ENCODE measurements at regions not wholly inside any gene's neighbourhood (a gene's known extent, or its start where the extent isn't known, plus 50 kb on each side); places are given as distances from the start of the nearest gene placed in this dataset.

- H3K4me3 ChIP-seq (ENCODE audit: low read length) = no peak overlapping the region
- DNase-seq (ENCODE audit: low read depth) = no peak
- no peak for TF ChIP-seq CTCF (IDR thresholded peaks at IDR 0.05; ENCODE audit: insufficient read depth, low read depth, low read length, missing control alignments)
These were observed 611.9 kb downstream of the DHX35 start for GRCh38 chr20:39574061-39574460.

DNA sequence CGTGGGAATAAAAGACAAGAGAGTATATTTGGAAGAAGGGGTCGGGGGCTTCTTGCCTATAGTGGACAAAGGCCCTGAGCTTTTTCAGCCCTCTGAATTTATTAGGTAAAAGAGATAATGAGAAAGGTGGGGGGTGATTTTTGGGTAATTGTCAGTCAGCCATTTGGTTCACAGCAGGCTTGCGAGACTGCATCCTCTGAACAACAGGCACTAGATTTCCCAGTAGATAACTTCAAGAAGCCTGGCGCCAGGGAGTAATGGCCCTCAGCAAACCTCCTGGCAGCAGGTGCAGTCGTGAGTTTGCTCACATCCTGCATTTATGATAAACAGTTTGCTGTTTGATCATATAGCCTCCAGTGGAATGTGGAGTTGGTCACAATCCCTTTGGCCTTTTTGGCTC lies 609.0 kb downstream of the DHX35 start:
- no peak overlapping the region for H3K4me3 ChIP-seq (ENCODE audit: low read length)
- DNase-seq (ENCODE audit: low read depth) = no peak
- no peak for TF ChIP-seq CTCF (IDR thresholded peaks at IDR 0.05; ENCODE audit: insufficient read depth, low read depth, low read length, missing control alignments)

- no peak for DNase-seq (ENCODE audit: low read depth)
- TF ChIP-seq CTCF (IDR thresholded peaks at IDR 0.05; ENCODE audit: insufficient read depth, low read depth, low read length, missing control alignments) = no peak
- no peak overlapping the region for H3K4me3 ChIP-seq (ENCODE audit: low read length)
These were observed 606.0 kb downstream of the DHX35 start for GRCh38 chr20:39568109-39568508.

DNA sequence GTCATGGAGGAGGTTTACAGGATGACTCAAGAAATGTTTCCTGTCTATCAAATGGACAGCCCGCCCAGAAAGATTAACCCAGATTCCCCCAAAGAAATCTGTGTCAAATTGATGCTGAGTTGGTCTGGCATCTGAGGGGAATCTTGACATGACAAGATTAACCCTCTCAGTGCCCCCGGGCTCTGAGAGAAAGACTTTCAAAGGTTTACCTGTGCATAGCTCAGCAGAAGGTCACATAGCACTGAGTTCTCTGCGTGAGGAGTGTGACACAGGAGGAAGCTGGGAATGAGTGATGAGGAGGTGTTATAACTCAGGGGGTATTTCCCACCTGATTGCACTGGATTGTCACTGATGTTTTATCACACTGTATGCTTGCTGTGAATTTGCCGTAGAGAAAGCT lies 601.2 kb downstream of the DHX35 start:
- DNase-seq (ENCODE audit: low read depth) = no peak
- no peak overlapping the region for H3K4me3 ChIP-seq (ENCODE audit: low read length)
- no peak for TF ChIP-seq CTCF (IDR thresholded peaks at IDR 0.05; ENCODE audit: insufficient read depth, low read depth, low read length, missing control alignments)

DNA sequence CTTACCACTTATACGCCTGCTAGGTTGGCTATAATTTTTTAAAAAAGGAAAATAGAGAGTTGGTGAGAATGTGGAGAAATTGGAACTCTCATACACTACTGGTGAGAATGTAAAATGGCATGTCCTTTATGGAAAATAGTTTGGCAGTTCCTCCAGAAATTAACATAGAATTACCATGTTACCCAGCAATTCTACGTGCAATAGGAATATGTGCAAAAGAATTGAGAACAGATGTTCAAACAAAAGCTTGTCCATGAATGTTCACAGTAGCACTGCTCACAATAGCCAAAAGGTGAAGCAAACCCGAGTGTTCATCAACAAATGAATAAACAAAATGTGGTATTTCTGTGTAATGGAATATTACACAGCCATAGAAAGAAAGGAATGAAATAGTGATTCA lies 592.2 kb downstream of the DHX35 start:
- no peak for DNase-seq (ENCODE audit: low read depth)
- TF ChIP-seq CTCF (IDR thresholded peaks at IDR 0.05; ENCODE audit: insufficient read depth, low read depth, low read length, missing control alignments) = no peak
- H3K4me3 ChIP-seq (ENCODE audit: low read length) = no peak overlapping the region

DNA sequence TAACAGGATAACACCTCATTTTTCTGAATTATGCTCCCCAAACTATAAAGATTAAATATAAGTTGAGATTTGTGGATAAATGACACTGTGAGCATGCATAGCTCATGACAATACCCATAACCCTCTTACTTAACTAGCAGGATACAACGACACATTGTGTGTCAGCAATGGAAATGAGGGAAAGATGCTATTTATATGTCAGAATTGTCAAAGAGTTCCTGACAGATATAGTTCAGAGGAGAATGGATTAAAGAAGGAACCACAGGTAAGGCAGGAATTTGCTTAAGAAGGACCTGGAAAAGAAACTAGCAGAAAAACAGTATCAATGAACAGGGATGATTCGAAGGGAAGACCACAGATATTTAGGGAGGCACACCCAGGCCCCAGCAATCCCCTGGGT lies 591.0 kb downstream of the DHX35 start:
- DNase-seq (ENCODE audit: low read depth) = no peak
- no peak for TF ChIP-seq CTCF (IDR thresholded peaks at IDR 0.05; ENCODE audit: insufficient read depth, low read depth, low read length, missing control alignments)
- H3K4me3 ChIP-seq (ENCODE audit: low read length) = no peak overlapping the region

DNA sequence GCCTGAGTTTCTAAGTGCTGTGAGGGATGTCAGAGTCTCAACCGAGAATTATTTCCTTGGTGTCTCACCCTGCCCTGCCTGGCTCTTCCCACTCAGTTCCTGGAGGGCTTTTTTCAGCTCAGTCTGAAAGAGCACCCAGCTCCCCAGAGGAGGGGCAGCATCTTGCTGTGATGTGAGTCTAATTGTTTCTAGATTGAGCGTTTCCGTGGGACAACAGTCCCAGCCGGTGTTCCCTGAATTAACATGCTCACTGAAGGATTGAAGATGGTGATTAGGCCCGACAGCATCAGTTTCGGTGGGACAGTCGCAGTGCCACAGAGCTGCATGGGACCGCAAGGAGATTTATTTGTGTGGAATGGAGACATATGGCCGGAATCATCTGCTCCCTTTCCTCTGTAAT lies 587.6 kb downstream of the DHX35 start:
- DNase-seq (ENCODE audit: low read depth) = no peak
- no peak overlapping the region for H3K4me3 ChIP-seq (ENCODE audit: low read length)
- no peak for TF ChIP-seq CTCF (IDR thresholded peaks at IDR 0.05; ENCODE audit: insufficient read depth, low read depth, low read length, missing control alignments)

Measured in epithelial cell of esophagus (primary cell).